ENCODE measurements at regions not wholly inside any gene's neighbourhood (a gene's known extent, or its start where the extent isn't known, plus 50 kb on each side); places are given as distances from the start of the nearest gene placed in this dataset.

DNA sequence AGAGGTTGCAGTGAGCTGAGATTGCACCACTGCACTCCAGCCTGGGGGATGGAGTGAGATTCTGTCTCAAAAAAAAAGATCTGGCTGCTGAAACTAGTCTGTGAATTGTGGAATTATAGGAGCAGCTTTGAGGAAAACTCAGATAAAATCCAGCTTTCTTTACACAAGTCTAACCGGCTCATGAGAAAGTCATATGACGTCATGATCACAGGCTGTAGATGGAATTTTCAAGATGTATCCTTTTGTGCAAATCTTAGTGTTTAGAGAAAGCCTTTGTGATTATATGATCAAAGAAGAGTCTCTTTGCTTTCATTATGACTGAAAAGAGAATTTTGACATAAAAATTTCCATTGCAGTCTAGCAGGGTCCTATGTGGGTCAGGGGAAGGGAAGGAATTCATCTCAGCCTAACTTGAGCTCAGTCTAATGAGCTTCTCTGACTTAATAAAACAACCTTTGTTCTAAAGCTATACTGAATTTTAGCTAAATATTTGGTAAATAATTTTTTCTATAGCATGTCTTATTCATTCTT, 90.2 kb upstream of the NCK2 start:
- H3K4me1 Mint-ChIP-seq (ENCODE audit: low read depth), result peaks cover 8% of the 10 kb centered on the region
- CTCF ChIA-PET, result no interaction called here
- DNase-seq, result no peak
- TF ChIP-seq, protein P1, sequence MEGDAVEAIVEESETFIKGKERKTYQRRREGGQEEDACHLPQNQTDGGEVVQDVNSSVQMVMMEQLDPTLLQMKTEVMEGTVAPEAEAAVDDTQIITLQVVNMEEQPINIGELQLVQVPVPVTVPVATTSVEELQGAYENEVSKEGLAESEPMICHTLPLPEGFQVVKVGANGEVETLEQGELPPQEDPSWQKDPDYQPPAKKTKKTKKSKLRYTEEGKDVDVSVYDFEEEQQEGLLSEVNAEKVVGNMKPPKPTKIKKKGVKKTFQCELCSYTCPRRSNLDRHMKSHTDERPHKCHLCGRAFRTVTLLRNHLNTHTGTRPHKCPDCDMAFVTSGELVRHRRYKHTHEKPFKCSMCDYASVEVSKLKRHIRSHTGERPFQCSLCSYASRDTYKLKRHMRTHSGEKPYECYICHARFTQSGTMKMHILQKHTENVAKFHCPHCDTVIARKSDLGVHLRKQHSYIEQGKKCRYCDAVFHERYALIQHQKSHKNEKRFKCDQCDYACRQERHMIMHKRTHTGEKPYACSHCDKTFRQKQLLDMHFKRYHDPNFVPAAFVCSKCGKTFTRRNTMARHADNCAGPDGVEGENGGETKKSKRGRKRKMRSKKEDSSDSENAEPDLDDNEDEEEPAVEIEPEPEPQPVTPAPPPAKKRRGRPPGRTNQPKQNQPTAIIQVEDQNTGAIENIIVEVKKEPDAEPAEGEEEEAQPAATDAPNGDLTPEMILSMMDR (IDR thresholded peaks at IDR 0.05), result no peak
- H3K9me3 Mint-ChIP-seq, result peaks cover under 1% of the 10 kb centered on the region
- no peak overlapping the region for H3K4me3 Mint-ChIP-seq
- peak; percentile 39 for ATAC-seq
- H3K27me3 Mint-ChIP-seq, result no peaks in the 10 kb centered on the region
- intact Hi-C loops (cut with micrococcal nuclease), result no loop called here
- POLR2A ChIA-PET, result interaction anchor here (1.1 kb wide), 1 partner anchor 81 kb away, joined by 4 read pairs; no protein-coding TSS in a partner anchor
- no peak overlapping the region for H3K27ac Mint-ChIP-seq
- H3K36me3 Mint-ChIP-seq (ENCODE audit: low read depth), result no peaks in the 10 kb centered on the region

DNA sequence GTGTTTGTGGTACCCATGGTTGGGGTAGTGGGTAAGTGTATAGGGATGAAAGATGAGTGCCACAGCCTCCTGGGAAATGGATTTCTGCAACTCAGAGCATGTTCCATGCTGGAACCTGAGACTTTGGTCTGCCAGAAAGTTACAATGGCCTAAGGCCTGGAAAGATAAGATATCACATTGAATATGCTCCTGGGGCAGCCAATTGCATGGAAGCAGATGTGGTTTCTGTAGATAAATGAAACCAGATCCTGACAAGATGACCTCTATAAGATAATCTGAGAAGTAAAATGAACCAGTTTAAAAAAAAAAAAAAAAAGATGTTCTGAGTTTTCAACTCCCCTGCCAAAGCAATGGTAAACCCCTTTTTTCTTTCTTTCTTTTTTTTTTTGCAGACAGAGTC, 91.4 kb upstream of the NCK2 start:
- Mint-ChIP-seq H3K4me3 (no peak overlapping the region), H3K9me3 (peaks cover 4% of the 10 kb centered on the region), H3K27me3 (no peaks in the 10 kb centered on the region), H3K27ac (no peak overlapping the region), H3K36me3 (ENCODE audit: low read depth) (no peaks in the 10 kb centered on the region), H3K4me1 (ENCODE audit: low read depth) (peaks cover 8% of the 10 kb centered on the region)
- ATAC-seq, result no peak
- intact Hi-C loops (cut with micrococcal nuclease), result no loop called here
- TF ChIP-seq, protein P1 (IDR thresholded peaks at IDR 0.05), result no peak
- POLR2A ChIA-PET, result no interaction called here
- CTCF ChIA-PET, result no interaction called here
- no peak for DNase-seq

DNA sequence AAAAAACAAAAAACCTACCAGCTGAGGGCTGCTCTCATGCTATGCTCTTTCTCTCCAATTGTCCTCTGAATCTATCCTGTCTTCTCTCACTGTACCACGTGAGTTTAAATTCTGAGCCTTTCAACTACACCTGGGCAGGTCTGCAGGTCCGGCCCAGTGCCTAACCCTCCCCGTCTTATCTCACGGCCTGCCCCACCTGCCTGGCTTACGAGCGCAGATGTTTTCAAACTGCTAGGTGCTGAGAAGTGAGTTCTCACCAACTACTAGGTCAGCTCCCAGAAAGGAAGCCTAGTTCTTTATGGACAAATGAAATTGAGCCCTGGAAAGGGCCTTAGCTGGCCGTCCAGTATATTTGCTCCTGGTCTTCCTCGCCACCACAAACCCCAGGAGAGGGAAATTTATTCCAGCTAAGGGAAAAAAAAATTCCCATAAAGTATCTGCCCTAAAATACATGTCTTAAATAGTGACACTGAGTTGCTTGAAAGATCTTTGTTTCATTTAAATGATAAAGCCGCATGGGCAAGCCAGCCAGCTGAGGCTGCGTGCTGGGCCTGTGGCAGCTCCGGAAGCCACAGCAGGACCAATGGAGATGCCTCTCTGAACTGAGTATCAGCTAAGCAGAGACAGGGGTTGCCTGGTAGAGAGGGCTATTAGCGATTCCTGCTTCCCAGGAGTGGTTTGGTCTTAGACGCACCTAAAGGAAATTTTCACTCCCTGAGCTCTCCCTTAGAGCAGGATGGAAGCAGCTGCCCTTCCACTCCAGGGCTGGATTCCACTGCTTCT, 92.5 kb upstream of the NCK2 start:
- Mint-ChIP-seq H3K4me3 (no peak overlapping the region), H3K9me3 (peaks cover 4% of the 10 kb centered on the region)
- CTCF ChIA-PET, result no interaction called here

DNA sequence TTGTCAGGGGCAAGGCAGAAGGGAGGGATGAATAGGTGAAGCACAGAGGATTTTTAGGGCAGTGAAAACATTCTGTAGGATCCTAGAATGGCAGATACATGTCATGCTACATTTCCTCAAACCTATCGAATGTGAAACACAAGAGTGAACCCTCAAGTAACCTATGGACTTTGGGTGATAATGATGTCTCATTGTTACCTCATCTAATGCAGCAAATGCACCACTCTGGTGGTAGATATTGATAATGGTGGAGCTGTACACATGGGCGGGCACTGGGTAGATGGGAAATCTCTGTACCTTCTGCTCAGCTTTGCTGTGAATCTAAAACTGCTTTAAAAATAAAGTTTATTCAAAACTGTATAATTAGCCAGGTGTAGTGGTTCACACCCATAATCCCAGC, 95.2 kb upstream of the NCK2 start:
- intact Hi-C loops (cut with micrococcal nuclease), result no loop called here
- POLR2A ChIA-PET, result no interaction called here
- H3K4me3 Mint-ChIP-seq, result no peak overlapping the region
- no peaks in the 10 kb centered on the region for H3K36me3 Mint-ChIP-seq (ENCODE audit: low read depth)
- H3K9me3 Mint-ChIP-seq, result peaks cover 4% of the 10 kb centered on the region
- TF ChIP-seq, protein P1 (IDR thresholded peaks at IDR 0.05), result no peak
- H3K4me1 Mint-ChIP-seq (ENCODE audit: low read depth), result peaks cover 2% of the 10 kb centered on the region
- ATAC-seq (no peak), DNase-seq (no peak)
- H3K27ac Mint-ChIP-seq, result no peak overlapping the region
- CTCF ChIA-PET, result interaction anchor here (1.5 kb wide), 1 partner anchor 12 kb away, joined by 5 read pairs; no protein-coding TSS in a partner anchor
- H3K27me3 Mint-ChIP-seq, result no peaks in the 10 kb centered on the region

More for the DNA sequence above, 92.5 kb upstream of the NCK2 start:
- Mint-ChIP-seq H3K27ac (no peak overlapping the region), H3K4me1 (ENCODE audit: low read depth) (peaks cover 8% of the 10 kb centered on the region), H3K27me3 (no peaks in the 10 kb centered on the region), H3K36me3 (ENCODE audit: low read depth) (no peaks in the 10 kb centered on the region)
- no peak for ATAC-seq
- intact Hi-C loops (cut with micrococcal nuclease), result no loop called here
- no peak for DNase-seq
- POLR2A ChIA-PET, result interaction anchor here (0.6 kb wide), 1 partner anchor 29 kb away, joined by 4 read pairs; no protein-coding TSS in a partner anchor
- TF ChIP-seq, protein P1 (IDR thresholded peaks at IDR 0.05), result no peak

DNA sequence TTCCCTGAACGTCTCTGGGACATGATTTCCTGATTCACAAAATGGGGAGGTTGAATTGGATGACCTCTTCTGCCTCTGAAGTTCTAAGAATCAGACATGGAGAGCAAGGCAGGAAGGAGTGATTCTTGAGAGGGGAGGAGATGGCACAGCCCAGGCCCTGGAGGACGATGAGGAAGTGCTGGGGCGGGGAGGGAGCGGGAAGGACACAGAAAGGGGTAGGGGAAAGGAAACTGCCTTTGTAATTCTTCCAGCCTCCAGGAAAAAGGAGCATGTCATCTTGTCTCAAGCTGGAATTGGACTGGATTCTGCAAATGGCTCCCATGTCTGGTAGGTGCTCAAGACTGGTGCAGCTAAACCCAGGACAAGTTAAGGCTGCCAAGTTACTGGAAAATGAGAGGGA, 97.0 kb upstream of the NCK2 start:
- ChIA-PET CTCF (no interaction called here), POLR2A (no interaction called here)
- DNase-seq, result no peak
- no peaks in the 10 kb centered on the region for H3K36me3 Mint-ChIP-seq (ENCODE audit: low read depth)
- no peaks in the 10 kb centered on the region for H3K4me1 Mint-ChIP-seq (ENCODE audit: low read depth)
- no peak overlapping the region for H3K27ac Mint-ChIP-seq
- H3K9me3 Mint-ChIP-seq, result peaks cover 4% of the 10 kb centered on the region
- no peak overlapping the region for H3K4me3 Mint-ChIP-seq
- intact Hi-C loops (cut with micrococcal nuclease), result no loop called here
- H3K27me3 Mint-ChIP-seq, result no peaks in the 10 kb centered on the region
- TF ChIP-seq, protein P1 (IDR thresholded peaks at IDR 0.05), result no peak
- ATAC-seq, result no peak
